ENCODE measurements at regions not wholly inside any gene's neighbourhood (a gene's known extent, or its start where the extent isn't known, plus 50 kb on each side); places are given as distances from the start of the nearest gene placed in this dataset.

DNA sequence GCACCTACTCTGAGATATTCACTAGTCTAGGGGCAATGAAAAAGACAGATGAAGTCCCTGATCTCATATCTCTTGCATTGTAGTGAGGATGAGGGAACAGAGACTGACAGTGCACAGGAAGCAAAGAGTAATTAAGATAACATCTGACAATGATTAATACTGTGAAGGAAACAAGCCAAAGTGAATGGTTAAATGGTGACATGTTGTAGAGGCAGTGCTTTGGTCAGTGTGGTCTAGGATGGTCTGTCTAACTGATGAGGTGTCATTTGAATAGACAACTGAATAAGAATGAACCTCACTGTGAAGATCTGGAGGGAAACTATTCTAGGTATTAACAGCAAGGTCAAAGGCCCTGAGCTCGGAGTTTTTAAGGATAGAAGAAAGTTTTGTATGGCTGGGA is 333.3 kb upstream of the GRIA1 start:
- TF ChIP-seq, protein P1, sequence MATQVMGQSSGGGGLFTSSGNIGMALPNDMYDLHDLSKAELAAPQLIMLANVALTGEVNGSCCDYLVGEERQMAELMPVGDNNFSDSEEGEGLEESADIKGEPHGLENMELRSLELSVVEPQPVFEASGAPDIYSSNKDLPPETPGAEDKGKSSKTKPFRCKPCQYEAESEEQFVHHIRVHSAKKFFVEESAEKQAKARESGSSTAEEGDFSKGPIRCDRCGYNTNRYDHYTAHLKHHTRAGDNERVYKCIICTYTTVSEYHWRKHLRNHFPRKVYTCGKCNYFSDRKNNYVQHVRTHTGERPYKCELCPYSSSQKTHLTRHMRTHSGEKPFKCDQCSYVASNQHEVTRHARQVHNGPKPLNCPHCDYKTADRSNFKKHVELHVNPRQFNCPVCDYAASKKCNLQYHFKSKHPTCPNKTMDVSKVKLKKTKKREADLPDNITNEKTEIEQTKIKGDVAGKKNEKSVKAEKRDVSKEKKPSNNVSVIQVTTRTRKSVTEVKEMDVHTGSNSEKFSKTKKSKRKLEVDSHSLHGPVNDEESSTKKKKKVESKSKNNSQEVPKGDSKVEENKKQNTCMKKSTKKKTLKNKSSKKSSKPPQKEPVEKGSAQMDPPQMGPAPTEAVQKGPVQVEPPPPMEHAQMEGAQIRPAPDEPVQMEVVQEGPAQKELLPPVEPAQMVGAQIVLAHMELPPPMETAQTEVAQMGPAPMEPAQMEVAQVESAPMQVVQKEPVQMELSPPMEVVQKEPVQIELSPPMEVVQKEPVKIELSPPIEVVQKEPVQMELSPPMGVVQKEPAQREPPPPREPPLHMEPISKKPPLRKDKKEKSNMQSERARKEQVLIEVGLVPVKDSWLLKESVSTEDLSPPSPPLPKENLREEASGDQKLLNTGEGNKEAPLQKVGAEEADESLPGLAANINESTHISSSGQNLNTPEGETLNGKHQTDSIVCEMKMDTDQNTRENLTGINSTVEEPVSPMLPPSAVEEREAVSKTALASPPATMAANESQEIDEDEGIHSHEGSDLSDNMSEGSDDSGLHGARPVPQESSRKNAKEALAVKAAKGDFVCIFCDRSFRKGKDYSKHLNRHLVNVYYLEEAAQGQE (IDR thresholded peaks at IDR 0.05; ENCODE audit: insufficient replicate concordance, low read depth) = no peak
- no peak for TF ChIP-seq GABPA (IDR thresholded peaks at IDR 0.05; ENCODE audit: low read depth)
- no peak for TF ChIP-seq POLR2AphosphoS5 (IDR thresholded peaks at IDR 0.05; ENCODE audit: low read depth)
- TF ChIP-seq, protein P2, sequence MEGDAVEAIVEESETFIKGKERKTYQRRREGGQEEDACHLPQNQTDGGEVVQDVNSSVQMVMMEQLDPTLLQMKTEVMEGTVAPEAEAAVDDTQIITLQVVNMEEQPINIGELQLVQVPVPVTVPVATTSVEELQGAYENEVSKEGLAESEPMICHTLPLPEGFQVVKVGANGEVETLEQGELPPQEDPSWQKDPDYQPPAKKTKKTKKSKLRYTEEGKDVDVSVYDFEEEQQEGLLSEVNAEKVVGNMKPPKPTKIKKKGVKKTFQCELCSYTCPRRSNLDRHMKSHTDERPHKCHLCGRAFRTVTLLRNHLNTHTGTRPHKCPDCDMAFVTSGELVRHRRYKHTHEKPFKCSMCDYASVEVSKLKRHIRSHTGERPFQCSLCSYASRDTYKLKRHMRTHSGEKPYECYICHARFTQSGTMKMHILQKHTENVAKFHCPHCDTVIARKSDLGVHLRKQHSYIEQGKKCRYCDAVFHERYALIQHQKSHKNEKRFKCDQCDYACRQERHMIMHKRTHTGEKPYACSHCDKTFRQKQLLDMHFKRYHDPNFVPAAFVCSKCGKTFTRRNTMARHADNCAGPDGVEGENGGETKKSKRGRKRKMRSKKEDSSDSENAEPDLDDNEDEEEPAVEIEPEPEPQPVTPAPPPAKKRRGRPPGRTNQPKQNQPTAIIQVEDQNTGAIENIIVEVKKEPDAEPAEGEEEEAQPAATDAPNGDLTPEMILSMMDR (IDR thresholded peaks at IDR 0.05; ENCODE audit: insufficient read depth, low read length) = no peak
- no peak for TF ChIP-seq SPI1 (IDR thresholded peaks at IDR 0.05; ENCODE audit: borderline replicate concordance, low read depth)
- Histone ChIP-seq H3K27ac (replicated peaks) (no peak overlapping the region), H3K27me3 (ENCODE audit: insufficient read depth, poor library complexity, severe bottlenecking) (no peaks in the 10 kb centered on the region)

DNA sequence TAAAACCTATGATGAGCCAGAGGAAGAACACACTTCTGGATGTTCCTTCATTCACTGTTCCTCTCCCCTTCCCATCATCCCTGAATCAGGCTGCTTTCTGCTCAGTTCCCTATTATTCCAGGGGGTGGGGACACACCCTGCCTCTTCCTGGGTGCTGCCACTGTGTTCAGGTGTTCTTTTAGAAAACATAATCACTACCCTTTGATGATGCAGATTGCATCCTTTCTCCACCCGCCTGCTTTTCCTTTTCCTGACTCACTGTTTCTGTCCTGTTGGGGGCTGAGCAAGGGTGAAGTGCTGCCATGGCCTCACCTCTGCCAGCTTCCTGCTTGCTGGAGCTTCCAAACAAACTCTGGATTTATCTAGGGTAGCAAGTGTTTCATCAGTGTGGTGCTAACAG is 331.9 kb upstream of the GRIA1 start:
- Histone ChIP-seq H3K27ac (replicated peaks) (no peak overlapping the region), H3K4me3 (replicated peaks; ENCODE audit: insufficient read depth, low read length) (no peak overlapping the region), H3K27me3 (ENCODE audit: insufficient read depth, poor library complexity, severe bottlenecking) (no peaks in the 10 kb centered on the region)
- no peak for DNase-seq (ENCODE audit: low read depth in 1 of 2, low spot score in 1 of 2)
- TF ChIP-seq, protein P1 (IDR thresholded peaks at IDR 0.05; ENCODE audit: insufficient replicate concordance, low read depth) = no peak
- TF ChIP-seq, protein P2 (IDR thresholded peaks at IDR 0.05; ENCODE audit: insufficient read depth, low read length) = no peak
- TF ChIP-seq SPI1 (IDR thresholded peaks at IDR 0.05; ENCODE audit: borderline replicate concordance, low read depth) (no peak), POLR2AphosphoS5 (IDR thresholded peaks at IDR 0.05; ENCODE audit: low read depth) (no peak), GABPA (IDR thresholded peaks at IDR 0.05; ENCODE audit: low read depth) (no peak)

More for the DNA sequence above, 333.3 kb upstream of the GRIA1 start:
- no peak overlapping the region for H3K4me3 ChIP-seq (replicated peaks; ENCODE audit: insufficient read depth, low read length)
- DNase-seq (ENCODE audit: low read depth in 1 of 2, low spot score in 1 of 2) = no peak

DNA sequence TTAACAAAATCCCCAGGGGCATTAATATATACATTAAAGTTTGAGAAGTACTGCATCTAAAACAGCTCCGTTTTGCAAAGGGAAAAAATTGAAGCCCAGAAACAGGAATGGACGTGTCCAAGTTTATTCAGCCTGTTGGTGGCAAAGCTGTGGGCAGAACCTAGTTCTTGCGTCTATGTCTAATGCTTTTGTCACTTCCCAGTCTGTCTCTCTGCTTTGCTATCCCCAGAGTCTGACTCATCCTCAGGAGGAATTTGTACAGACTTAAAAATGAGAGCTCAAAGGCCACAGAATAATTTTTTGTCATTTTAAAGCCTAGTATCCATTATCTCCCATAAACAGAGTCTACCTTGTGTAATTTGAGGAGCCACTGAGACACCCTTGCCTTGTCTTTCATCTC is 330.9 kb upstream of the GRIA1 start:
- TF ChIP-seq, protein P2 (IDR thresholded peaks at IDR 0.05; ENCODE audit: insufficient read depth, low read length) = no peak
- TF ChIP-seq POLR2AphosphoS5 (IDR thresholded peaks at IDR 0.05; ENCODE audit: low read depth) (no peak), GABPA (IDR thresholded peaks at IDR 0.05; ENCODE audit: low read depth) (no peak), SPI1 (IDR thresholded peaks at IDR 0.05; ENCODE audit: borderline replicate concordance, low read depth) (no peak)
- TF ChIP-seq, protein P1 (IDR thresholded peaks at IDR 0.05; ENCODE audit: insufficient replicate concordance, low read depth) = no peak
- no peak overlapping the region for H3K27ac ChIP-seq (replicated peaks)
- no peaks in the 10 kb centered on the region for H3K27me3 ChIP-seq (ENCODE audit: insufficient read depth, poor library complexity, severe bottlenecking)
- no peak overlapping the region for H3K4me3 ChIP-seq (replicated peaks; ENCODE audit: insufficient read depth, low read length)
- DNase-seq (ENCODE audit: low read depth in 1 of 2, low spot score in 1 of 2) = no peak
